Glutamatergic neuron (in vitro differentiated cells): ENCODE measurements at regions not wholly inside any gene's neighbourhood (a gene's known extent, or its start where the extent isn't known, plus 50 kb on each side); places are given as distances from the start of the nearest gene placed in this dataset.

Experiments used
- DNase-seq: peaks from one replicate; pipeline ENCODE4 v3.0.0; 2022
- H3K27ac Mint-ChIP-seq: one replicate; pipeline ENCODE4 v1.8.0; 2020; ENCODE audit warnings: mild to moderate bottlenecking, mixed read lengths, inconsistent platforms; ENCODE audit not compliant: unreplicated experiment
- H3K27me3 Mint-ChIP-seq: one replicate; pipeline ENCODE4 v1.8.0; 2020; ENCODE audit warnings: mild to moderate bottlenecking, moderate library complexity, mixed read lengths, inconsistent platforms; ENCODE audit not compliant: unreplicated experiment
- H3K36me3 Mint-ChIP-seq: one replicate; pipeline ENCODE4 v1.8.0; 2020; ENCODE audit warnings: mild to moderate bottlenecking, mixed read lengths, inconsistent platforms; ENCODE audit not compliant: unreplicated experiment
- H3K4me1 Mint-ChIP-seq: one replicate; pipeline ENCODE4 v1.8.0; 2020; ENCODE audit warnings: mild to moderate bottlenecking, low read depth, mixed read lengths, inconsistent platforms; ENCODE audit not compliant: unreplicated experiment
- H3K4me3 Mint-ChIP-seq: one replicate; pipeline ENCODE4 v1.8.0; 2020; ENCODE audit warnings: mild to moderate bottlenecking, mixed read lengths, inconsistent platforms; ENCODE audit not compliant: unreplicated experiment
- H3K9me3 Mint-ChIP-seq: one replicate; pipeline ENCODE4 v1.8.0; 2020; ENCODE audit warnings: mild to moderate bottlenecking, moderate library complexity, mixed read lengths, inconsistent platforms; ENCODE audit not compliant: unreplicated experiment
- CTCF ChIP-seq: fragments of 200-600 bp; sonication (generic); IDR thresholded peaks from one replicate; pipeline ENCODE4 v1.5.0; 2021; ENCODE audit not compliant: partially characterized antibody, unreplicated experiment

GRCh38 chr9:6072865-6073264 is 57.4 kb upstream of the RANBP6 start:
- no peaks in the 10 kb centered on the region for H3K27me3 Mint-ChIP-seq
- DNase-seq: no peak
- no peaks in the 10 kb centered on the region for H3K4me1 Mint-ChIP-seq
- H3K9me3 Mint-ChIP-seq: no peaks in the 10 kb centered on the region
- H3K4me3 Mint-ChIP-seq: no peak overlapping the region
- TF ChIP-seq CTCF: no peak
- H3K36me3 Mint-ChIP-seq: no peaks in the 10 kb centered on the region
- H3K27ac Mint-ChIP-seq: no peak overlapping the region

- H3K27ac Mint-ChIP-seq: no peak overlapping the region
- no peaks in the 10 kb centered on the region for H3K4me1 Mint-ChIP-seq
- H3K27me3 Mint-ChIP-seq: no peaks in the 10 kb centered on the region
- DNase-seq: no peak
- no peaks in the 10 kb centered on the region for H3K9me3 Mint-ChIP-seq
- H3K36me3 Mint-ChIP-seq: no peaks in the 10 kb centered on the region
- no peak for TF ChIP-seq CTCF
- no peak overlapping the region for H3K4me3 Mint-ChIP-seq
Measured at GRCh38 chr9:6072453-6072852, 57.0 kb upstream of the RANBP6 start.

GRCh38 chr9:6068983-6069382 is 53.6 kb upstream of the RANBP6 start:
- Mint-ChIP-seq H3K4me1 (no peaks in the 10 kb centered on the region), H3K9me3 (peaks cover 1% of the 10 kb centered on the region), H3K36me3 (no peaks in the 10 kb centered on the region), H3K27me3 (no peaks in the 10 kb centered on the region), H3K27ac (no peak overlapping the region), H3K4me3 (no peak overlapping the region)
- TF ChIP-seq CTCF: no peak
- no peak for DNase-seq

GRCh38 chr9:6067426-6067825 is 52.0 kb upstream of the RANBP6 start:
- H3K4me1 Mint-ChIP-seq: no peaks in the 10 kb centered on the region
- H3K27ac Mint-ChIP-seq: no peak overlapping the region
- no peaks in the 10 kb centered on the region for H3K27me3 Mint-ChIP-seq
- no peaks in the 10 kb centered on the region for H3K36me3 Mint-ChIP-seq
- TF ChIP-seq CTCF: no peak
- no peak overlapping the region for H3K4me3 Mint-ChIP-seq
- no peak for DNase-seq
- peaks cover 1% of the 10 kb centered on the region for H3K9me3 Mint-ChIP-seq
